A204.1 (cell line): ENCODE measurements at regions not wholly inside any gene's neighbourhood (a gene's known extent, or its start where the extent isn't known, plus 50 kb on each side); places are given as distances from the start of the nearest gene placed in this dataset.
"Not testable (repeated sequence)": the region's sequence is repeated elsewhere in the genome, so short reads cannot be mapped to it uniquely, and the experiment has no call there.

Experiments
- FAIRE-seq: peaks from 2 replicates; lab custom pipeline; 2012; peaks lifted over from hg19 to GRCh38; lab: Jason Lieb, UNC

DNA sequence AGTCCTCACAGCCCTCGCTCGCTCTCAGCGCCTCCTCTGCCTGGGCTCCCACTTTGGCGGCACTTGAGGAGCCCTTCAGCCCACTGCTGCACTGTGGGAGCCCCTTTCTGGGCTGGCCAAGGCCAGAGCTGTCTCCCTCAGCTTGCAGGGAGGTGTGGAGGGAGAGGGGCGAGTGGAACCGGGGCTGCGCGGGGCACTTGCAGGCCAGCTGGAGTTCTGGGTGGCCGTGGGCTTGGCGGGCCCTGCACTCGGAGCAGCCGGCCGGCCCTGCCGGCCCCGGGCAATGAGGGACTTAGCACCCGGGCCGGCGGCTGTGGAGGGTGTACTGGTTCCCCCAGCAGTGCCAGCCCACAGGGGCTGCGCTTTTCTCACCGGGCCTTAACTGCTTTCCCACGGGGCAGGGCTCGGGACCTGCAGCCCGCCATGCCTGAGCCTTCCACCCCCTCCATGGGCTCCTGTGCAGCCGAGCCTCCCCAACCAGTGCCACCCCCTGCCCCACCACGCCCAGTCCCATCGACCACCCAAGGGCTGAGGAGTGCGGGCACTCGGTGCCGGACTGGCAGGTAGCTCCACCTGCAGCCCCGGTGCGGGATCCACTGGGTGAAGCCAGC is 584.1 kb upstream of the KLF12 start:
- not testable (repeated sequence) for FAIRE-seq

DNA sequence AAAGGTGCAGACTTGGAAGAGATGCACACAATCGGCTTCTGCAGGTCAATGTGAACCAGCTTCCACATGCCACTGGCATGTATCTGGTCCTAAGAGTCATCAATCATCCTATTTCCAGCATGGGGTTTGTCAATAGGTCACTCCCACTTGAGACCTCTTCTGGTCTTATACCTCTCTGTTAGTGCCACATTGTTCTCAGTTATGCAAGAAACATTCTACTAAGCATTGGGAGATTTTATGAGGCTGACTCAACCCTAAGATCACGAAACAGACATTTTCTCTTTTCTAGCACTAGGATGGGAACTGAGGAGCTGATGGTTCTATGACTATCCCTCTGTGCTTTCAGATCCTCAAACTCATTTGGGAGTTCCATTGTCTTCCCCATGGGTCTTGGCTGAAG is 581.5 kb upstream of the KLF12 start:
- FAIRE-seq, result no peak

DNA sequence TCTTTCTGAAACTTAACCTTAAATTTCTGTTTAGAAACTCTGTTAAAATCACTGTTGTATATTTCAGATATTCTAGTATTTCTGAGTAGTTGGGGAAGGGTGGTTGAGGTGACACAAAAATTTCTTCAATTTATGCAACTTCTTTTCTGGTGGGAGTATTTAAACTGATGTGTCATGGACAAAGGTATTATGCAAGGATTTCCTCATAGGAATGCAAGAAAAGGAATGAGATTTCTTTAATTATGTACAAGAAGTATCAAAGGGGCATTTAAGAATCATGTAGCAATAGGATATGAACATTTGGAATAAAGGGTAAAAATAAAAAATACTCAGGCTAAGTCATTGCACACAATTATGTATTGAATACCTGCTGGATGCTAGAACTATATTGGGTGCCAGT is 575.8 kb upstream of the KLF12 start:
- FAIRE-seq, result no peak

DNA sequence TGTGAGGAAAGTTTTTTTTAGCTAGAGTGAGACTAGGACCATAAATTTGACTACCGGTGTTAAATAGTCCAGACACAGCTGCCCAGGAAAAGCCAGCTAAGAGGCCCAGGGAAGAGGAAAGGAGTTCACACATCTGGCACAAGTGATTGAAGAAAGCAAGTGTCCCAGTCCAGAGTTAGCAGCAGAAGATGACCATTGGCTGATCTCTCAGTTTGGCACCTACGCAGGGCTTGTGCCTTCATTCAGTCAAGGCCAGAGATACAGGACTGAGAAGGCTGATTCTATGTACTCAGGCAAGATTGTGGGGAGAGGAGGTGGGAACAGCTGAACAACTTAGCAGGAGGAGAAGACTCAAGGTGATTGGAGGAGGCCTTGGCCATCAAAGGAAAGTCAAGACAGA is 575.0 kb upstream of the KLF12 start:
- FAIRE-seq, result no peak

DNA sequence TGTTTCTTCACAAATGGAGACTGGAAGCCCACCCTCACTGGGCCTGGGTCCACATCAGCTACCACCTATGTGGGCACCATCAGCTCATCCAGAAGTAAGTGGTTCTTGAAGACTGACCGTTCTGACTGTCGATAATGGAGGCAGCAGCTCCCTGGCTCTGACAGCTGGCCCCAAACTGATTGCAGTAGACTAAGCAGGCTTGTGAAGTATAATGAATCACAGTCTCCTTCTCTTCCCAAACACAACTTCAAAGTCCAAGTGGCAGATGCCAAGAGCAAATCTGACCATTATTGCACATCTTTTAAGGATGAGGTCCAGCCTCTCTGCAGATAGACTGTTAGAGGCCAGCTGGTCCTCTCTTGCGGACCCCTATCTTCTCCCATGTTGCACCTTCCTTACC is 574.4 kb upstream of the KLF12 start:
- no peak for FAIRE-seq

DNA sequence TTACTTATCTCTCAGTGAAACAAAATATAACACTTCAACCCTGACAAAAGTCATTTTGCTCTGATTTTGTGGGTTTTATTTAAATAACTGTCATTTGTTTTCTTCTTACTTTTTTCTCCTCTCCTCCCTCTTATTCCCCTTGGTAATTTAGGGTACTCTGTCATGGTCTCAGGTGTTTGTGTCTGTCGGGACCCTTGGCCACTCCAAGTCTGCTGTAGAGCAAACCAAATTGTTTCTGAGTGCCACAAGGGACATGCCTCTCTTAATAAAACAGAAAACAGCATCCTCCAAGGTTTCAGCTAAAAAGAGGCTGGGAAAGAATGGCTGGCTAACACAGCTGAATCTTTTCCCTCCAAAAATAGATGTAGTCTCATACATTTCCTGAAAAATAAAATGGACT is 573.1 kb upstream of the KLF12 start:
- no peak for FAIRE-seq

DNA sequence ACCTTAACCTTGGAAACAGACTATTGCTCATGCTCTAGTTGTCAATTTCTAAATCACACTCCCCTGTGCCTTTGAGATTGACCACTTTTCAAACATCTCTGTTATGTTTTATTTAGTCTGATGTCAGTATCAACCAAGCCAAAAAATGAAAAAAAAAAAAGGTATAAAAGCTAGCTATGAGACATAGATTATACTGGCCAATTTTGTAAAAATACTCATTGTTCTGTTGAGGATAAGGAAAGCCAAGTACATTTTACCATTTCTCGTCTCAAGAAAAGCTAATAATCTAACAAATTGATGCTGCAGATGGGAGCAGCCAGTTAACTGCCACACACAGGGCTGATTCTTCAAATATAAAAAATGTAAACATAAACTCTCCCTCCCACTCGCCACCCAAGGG is 572.6 kb upstream of the KLF12 start:
- no peak for FAIRE-seq

DNA sequence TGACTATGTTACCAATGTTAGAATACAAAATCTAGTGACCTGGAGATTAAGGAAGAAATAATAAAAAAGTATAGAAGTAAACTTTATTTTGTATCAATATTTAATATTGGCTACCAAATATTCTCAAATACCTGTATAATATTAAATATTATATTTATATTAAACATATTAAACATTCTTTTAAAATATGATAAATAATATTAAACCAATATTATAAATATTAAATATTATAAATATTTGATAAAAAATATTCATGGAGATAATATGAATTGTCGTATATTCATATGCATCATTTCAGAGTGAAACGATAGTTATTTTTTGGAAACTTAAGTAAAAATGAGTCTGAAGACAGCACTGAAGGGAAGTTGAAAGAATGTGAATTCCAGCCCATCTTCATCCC is 571.2 kb upstream of the KLF12 start:
- peak; percentile 92 for FAIRE-seq

DNA sequence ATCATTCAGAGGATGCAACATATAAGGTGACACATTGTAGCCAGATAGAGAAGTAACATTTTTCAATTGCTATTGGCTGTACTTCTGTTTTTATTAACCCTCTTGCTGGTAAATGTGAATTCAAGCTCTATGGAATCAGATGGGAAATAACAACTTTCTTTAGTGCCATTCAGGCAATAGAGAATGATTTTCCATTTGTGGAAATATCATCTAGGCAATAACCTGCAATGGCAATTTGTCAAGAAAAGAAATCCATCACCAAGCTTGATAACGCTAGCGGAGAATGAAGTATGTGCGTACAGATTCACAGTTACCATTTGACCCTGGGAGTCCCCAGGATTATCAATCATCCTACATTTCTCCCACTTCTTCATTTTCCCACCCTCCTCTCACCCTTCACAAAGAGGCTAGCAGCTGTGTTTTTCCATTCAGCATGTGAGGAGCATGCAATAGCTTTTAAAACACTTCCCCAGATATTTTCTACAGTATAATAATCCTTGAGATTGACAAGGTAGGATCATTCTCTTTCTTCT is 569.7 kb upstream of the KLF12 start:
- no peak for FAIRE-seq

DNA sequence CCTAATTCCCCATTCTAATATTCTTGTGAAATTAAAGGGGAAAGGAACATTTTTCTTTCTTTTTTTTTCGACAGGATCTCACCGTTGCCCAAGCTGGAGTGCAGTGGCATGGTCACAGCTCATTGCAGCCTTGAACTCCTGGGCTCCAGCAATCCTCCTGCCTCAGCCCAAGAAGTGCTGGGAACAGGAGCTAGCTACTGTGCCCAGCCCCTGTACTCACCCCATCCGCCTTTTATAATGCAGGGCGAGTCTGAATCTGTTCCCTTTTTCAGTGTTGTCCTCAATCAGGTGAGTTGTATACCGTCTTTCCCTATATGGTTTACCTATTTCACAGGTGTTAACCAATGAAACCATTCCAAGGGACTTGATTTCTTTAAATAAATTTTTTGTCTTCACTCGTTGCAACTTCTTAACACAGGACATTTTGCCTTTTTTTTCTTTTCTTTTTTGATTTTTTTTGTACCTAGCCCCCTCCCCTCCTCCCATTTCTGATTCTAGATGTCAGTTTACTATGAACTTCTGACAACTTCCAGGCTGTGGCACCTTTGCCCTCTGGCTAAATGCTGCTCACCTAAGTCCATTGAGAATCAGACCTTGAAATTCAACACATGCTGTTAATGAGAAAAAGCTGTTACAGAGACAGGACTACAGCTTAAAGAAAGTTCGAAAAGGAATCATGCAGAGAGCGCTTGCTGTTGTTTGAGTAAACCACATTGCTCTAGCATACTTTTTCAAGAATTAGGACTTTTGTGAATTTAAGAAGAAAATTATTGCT is 562.1 kb upstream of the KLF12 start:
- FAIRE-seq, result no peak

DNA sequence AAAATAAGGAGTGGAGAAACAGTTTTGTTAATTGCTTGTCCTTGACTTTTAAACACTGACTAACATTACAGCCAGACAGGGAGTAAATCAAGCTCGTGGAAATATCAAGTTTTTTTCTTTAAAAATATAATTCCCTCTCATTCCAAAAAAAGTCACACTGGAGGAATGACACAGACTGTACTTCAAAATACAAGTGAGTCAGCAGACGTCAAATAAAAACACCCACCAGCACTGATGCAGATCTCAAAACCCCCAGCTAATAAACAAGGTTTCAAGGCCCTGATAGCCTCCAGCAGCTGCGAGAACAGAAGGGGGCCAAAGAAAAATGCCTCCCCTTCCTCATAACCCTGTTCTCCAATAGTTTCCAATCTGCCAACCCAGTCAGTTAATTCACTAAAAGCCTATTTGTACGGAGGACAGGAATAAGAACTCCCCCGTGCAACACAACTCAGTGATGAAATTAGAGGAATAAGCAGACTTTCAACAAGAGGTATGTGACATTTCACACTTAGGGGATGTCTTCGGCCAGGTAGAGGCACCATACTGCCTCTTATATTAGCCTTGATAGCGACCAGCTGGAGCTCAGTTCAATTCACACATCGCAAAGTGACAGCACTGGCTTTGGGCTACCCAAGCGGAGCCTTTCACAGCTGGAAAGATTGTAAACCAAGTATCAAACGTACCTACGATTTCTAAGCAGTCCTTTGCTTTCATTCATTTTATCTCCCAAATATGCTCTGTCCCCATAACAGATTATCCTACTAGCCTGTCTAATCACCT is 561.0 kb upstream of the KLF12 start:
- no peak for FAIRE-seq

DNA sequence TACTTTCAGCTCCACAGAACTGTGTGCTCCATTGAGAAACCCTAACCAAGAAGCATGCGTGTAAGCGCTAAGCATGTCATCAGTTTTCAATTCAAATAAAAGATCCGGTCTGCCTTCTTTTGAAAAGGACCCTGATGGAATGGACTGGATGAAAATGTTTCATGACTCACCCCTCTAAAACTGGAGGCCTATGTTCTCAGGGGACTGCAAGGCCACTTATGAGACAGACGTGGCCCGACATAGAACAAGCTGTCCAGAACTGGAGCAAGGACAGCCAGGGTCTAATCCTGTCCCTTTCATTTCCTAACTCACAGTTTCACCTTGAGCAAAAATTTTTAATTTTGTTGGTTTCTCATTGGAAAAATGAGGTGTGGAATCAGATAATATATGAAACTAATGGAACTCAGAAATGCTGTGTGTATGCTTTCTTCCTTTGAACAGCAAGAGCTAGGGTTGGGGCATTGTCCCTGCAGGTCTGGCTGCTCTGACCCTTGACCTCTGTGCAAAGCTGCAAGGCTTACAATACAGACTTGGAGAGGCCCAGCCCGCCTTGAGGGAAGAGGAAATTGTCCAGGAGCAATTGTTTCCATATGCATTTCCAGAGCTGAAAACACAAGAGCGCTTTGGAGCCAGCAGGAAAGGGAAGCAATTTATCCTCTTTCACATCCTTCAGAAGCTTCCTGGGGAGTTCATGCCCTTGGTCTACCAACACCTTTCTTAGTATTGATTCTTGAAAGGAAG is 553.4 kb upstream of the KLF12 start:
- FAIRE-seq, result no peak

DNA sequence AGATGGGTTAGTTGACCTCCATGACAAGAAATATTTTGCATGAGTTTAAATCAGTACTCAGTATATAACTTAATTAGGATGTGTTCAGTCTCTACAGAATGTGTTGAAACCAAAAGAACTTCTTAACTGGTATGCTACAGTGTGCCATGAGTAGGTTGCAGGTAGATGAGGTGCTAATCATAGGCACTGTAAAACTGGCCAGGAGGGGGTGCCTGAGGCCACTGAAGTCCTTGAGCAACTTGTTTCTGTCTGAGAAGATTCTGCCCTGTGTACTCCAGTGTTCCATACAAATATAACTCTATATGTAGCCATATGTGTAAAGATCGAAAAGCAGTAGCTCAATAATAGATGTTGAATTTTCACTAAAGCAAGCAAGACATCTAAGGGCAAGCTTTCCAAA is 549.2 kb upstream of the KLF12 start:
- FAIRE-seq, result no peak

DNA sequence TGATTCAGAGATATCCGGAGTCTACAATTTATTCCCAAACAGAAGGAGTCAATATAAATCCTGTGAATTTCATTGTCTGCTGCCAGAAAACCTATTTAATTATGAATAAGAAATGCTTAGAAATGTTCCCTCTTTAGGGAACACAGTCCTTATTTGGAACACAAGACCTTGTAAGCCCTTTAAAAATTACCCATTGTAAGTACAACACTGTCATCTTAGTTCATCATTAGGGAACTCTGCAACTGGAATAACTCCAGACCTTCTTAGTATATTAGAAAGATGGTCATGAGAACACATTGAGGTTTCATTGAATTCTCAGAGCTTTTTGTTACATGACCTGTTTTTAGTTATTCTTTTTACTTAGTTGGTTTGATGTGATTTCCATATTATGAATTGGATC is 548.5 kb upstream of the KLF12 start:
- FAIRE-seq, result no peak

DNA sequence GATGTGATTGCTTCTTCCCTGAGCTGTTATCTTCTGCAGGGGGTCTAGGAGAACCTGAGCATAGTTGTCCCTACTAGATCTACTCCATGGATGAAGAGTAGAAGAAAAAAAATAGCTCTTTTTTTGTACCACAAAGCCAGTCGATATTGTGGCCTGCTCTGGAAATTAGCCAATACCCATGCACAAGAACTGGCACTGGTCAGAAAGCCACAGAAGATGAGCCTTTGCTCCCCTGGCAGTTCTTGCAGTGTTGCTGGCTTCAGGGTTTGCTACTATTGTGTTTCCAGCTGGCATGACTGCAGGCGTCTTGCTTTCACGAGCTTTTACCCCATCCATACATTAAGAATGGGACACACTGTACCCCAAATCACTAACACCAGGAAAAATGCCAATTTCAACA is 547.7 kb upstream of the KLF12 start:
- no peak for FAIRE-seq

DNA sequence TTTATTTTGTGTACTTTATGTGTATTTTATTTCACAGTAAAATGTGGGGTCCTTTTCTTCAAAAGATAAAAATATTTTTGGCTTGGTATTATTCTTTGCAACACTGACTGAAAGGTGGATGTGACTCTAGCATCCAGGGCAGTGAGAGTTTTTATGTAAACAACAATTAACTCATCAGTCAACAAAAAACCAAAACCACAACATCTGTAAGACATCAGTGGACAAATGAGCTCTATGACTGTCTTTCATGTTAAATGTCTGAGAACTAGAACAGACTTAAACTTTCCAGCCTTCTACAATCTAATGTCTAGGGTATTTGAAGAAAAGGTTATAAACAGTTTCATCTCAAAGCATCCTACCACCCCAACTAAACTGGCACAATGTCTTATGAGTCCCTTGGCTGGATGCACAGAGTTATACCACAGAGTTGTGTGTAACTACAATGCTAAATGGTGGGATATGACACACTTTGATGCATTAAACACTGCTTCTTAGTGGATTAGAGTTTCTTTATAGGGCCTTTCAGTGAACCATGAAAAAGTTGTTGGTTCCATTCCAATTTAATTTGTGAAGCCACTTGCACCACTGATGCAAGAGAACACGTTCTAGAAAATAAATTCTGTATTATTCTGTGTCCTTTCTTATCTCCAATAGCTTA is 544.2 kb upstream of the KLF12 start:
- FAIRE-seq, result no peak

DNA sequence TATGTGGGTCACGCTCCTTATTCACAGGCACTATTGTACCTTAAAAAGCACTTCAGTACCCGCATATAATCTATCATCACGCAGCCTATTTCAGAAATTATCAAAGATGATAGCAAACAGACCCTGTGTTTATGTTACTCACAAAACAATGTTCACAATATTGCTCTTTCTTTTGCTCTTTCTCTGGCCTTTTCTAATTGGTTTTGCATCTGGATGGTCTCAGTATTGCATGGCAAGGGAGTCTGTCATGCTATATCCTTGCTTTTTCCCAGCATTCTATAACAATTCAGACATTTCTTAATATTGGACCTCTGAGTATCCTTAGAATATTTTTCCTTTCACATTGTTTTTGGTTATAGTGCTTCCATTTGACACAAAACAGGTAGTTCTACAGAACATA is 541.8 kb upstream of the KLF12 start:
- no peak for FAIRE-seq

DNA sequence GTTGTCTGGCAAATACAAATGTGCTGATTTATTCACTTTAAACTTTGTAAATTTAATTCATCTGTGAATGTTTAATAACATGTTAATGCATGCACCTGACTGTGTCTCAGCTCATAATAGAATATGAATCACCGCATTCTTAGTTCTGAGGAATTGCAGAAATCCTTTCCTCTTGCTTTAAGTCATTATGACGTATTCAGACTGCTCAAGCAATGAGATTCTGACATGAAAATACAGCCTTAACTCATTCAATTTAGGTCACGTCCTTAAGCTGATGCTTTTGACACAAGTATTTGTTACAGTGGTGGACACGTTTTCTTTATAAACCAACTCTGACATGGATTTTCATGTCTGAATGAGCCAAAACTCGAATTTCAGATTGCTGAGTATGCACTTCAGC is 541.0 kb upstream of the KLF12 start:
- no peak for FAIRE-seq

DNA sequence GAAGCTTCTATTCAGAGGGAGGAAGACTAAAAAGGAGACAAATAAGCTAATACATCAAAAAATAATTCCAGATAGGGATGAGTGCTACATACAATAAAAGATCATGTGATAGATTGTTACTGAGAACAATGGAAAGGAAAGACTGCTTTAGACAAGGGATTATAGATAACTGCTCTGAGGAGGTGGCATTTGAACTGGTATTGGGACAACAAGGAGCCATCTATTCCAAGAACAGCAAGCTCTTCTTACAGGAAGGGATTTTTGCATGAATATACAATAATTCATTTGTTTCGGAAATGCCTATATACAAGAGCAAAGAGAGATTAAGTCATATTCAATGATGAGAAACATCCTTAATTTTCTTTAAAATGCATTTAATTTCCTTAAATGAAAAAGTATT is 540.5 kb upstream of the KLF12 start:
- FAIRE-seq, result no peak

DNA sequence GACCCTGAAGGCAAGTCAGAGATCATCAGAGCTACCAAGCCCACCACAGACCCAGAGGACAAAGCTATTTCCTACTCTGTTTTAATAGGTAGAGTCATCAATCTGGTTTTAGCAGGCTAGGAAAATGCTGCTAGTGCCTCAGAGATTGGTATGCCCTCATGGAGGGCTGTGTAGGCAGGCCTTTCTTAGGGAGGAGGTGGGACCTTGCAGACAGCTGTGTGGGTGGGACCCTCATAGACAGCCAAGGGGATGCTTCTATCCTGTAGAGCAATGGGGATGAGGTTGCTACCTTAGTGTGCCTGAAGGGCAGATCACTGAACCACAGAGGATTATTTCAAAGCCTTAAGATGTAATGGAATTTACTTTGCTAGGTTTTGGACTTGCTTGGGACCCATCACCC is 534.9 kb upstream of the KLF12 start:
- FAIRE-seq, result no peak

DNA sequence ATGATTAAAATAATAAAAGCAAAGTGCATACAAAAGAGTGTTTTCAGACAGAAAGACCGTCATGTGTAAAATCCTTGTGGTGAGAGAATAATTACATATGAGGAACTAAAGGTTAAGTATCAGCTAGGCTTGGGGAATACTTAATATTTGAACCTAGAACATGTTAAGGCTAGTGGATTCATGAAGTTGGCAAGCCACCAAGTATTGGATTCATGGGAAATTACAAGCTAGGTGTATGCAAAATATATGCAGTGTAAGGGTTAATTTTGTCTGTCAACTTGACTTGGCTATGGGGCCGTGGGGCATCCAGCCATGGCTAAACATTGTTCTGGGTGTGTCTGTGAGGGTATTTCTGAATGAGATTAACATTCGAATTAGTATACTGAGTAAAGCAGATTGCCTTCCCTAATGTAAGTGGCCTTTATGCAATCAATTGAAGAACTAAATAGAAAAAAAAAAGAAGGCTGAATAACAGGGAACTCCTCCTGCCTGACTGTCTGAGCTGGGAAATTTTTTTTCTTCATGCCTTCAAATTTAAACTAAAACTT is 533.5 kb upstream of the KLF12 start:
- no peak for FAIRE-seq

DNA sequence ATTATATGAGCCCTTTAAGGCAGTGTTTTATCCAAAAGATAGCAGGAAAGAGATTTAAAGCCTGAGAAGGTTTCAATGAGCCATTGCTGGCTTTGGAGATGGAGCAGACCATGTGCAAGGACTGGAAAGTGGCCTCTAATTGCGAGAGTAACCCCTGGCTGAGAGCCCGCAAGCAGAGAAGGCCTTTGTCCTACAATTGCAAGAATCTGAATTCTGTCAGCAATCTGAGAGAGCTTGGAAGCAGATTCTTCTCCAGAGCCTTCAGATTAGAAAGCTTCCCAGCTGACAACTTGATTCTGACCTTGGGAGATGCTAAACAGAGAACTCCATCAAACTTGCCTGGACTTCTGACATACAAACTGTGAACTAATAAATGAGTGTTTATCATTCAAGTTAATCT is 528.7 kb upstream of the KLF12 start:
- FAIRE-seq, result no peak
